PFSK-1 (cell line): ENCODE measurements at regions not wholly inside any gene's neighbourhood (a gene's known extent, or its start where the extent isn't known, plus 50 kb on each side); places are given as distances from the start of the nearest gene placed in this dataset.

Experiments
- FOXP2 ChIP-seq: optimal IDR thresholded peaks from 2 replicates; pipeline ENCODE3; 2011; ENCODE audit warnings: borderline replicate concordance, control low read depth, inconsistent platforms; ENCODE audit not compliant: insufficient read depth; ENCODE audit errors: extremely low read length, extremely low read depth
- POLR2AphosphoS5 ChIP-seq: IDR thresholded peaks from 2 replicates; pipeline ENCODE4 v1.6.1; 2012; ENCODE audit warnings: low read depth, mild to moderate bottlenecking, control low read depth, low read length, moderate library complexity
- REST ChIP-seq, 2 experiments: IDR thresholded peaks; 2 replicates each; pipeline versions ENCODE4 v1.6.1 to v1.8.0; 2011 to 2012; ENCODE audit warnings: low read depth in 2 of 2, low read length in 2 of 2, control low read depth in 1 of 2, inconsistent platforms in 1 of 2, mild to moderate bottlenecking in 1 of 2, moderate library complexity in 1 of 2; ENCODE audit not compliant: insufficient read depth in 1 of 2
- SIN3A ChIP-seq: IDR thresholded peaks from 2 replicates; pipeline ENCODE4 v1.6.1; 2012; ENCODE audit warnings: mild to moderate bottlenecking, low read length, moderate library complexity, borderline replicate concordance; ENCODE audit not compliant: insufficient read depth
- TAF1 ChIP-seq: IDR thresholded peaks from 2 replicates; pipeline ENCODE4 v1.6.1; 2012; ENCODE audit warnings: low read length, control low read depth, borderline replicate concordance; ENCODE audit not compliant: insufficient read depth

- no peak for TF ChIP-seq TAF1
- no peak for TF ChIP-seq FOXP2
- no peak for TF ChIP-seq POLR2AphosphoS5
- no peak for TF ChIP-seq REST (IDR thresholded peaks at IDR 0.05; ENCODE audit: insufficient read depth in 1 of 2, low read depth in 2 of 2, low read length in 2 of 2)
- TF ChIP-seq SIN3A, result no peak
These were observed 74.0 kb upstream of the NUDT6 start for GRCh38 chr4:122996350-122996749.

GRCh38 chr4:122997463-122998101, 75.2 kb upstream of the NUDT6 start:
- TF ChIP-seq SIN3A (no peak), POLR2AphosphoS5 (no peak), REST (IDR thresholded peaks at IDR 0.05; ENCODE audit: insufficient read depth in 1 of 2, low read depth in 2 of 2, low read length in 2 of 2) (no peak), FOXP2 (no peak), TAF1 (no peak)

GRCh38 chr4:123007679-123008078, 85.3 kb upstream of the NUDT6 start:
- no peak for TF ChIP-seq SIN3A
- TF ChIP-seq POLR2AphosphoS5, result no peak
- TF ChIP-seq TAF1, result no peak
- TF ChIP-seq REST (IDR thresholded peaks at IDR 0.05; ENCODE audit: insufficient read depth in 1 of 2, low read depth in 2 of 2, low read length in 2 of 2), result no peak
- TF ChIP-seq FOXP2, result no peak

DNA sequence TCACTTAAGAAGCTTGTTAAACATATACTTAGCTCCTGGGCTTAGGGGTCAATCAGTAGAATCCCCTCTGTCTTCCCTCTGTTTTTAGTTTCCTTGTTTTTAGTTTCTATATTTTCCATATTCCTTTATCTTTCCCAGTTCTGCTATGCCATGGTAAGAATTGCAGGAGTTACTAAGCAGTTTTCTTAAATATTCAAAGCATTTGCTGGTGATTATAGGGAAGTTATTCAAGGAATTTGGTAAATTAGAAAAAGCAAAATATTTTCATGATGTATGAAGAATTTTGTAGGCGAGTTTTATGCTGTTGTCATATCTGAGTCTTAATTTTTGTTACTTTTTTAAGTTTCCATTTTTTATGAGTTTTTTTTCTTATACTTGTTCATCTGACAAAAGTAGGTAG, 91.6 kb upstream of the NUDT6 start:
- TF ChIP-seq REST (IDR thresholded peaks at IDR 0.05; ENCODE audit: insufficient read depth in 1 of 2, low read depth in 2 of 2, low read length in 2 of 2) (no peak), POLR2AphosphoS5 (no peak), TAF1 (no peak), FOXP2 (no peak)

DNA sequence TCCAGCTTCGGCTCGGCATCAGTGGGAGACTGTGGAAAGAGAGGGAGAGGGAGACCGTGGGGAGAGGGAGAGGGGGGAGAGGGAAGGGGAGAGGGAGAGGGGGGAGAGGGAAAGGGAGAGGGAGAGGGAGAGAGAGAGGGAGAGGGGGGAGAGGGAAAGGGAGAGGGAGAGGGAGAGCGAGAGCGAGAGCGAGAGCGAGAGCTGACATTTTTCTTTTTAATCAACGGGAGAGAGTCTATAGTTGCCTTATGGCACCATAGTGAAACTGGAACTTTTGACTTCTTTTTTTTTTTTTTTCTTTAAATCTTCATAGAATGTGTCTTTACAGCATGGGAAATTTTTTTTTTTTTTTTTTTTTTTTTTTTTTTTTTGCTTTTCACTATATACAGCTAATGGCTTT, 94.7 kb upstream of the NUDT6 start:
- TF ChIP-seq POLR2AphosphoS5, result no peak
- TF ChIP-seq SIN3A, result no peak
- TF ChIP-seq TAF1, result no peak
- no peak for TF ChIP-seq FOXP2
- TF ChIP-seq REST (IDR thresholded peaks at IDR 0.05; ENCODE audit: insufficient read depth in 1 of 2, low read depth in 2 of 2, low read length in 2 of 2), result no peak
